HEK293T (cell line): ENCODE measurements at regions not wholly inside any gene's neighbourhood (a gene's known extent, or its start where the extent isn't known, plus 50 kb on each side); places are given as distances from the start of the nearest gene placed in this dataset.

Source experiments
- BHLHE40 ChIP-seq: fragments of 450-650 bp; IDR thresholded peaks from 2 replicates; pipeline ENCODE4 v1.6.1; 2016; ENCODE audit warnings: mild to moderate bottlenecking, moderate library complexity, borderline replicate concordance
- CTBP1 ChIP-seq: fragments of 450-650 bp; IDR thresholded peaks from 2 replicates; pipeline ENCODE4 v1.6.1; 2016; ENCODE audit warnings: borderline replicate concordance

- no peak for TF ChIP-seq CTBP1
- no peak for TF ChIP-seq BHLHE40
Measured at GRCh38 chr17:72592242-72592966, 471.6 kb downstream of the SOX9 start.
